Activated gamma-delta T cell (primary cell): ENCODE measurements at regions not wholly inside any gene's neighbourhood (a gene's known extent, or its start where the extent isn't known, plus 50 kb on each side); places are given as distances from the start of the nearest gene placed in this dataset.
"Not testable (repeated sequence)": the region's sequence is repeated elsewhere in the genome, so short reads cannot be mapped to it uniquely, and the experiment has no call there.

Experiments
- DNase-seq: peaks from one replicate; lab custom pipeline; 2025; lab: John Stamatoyannopoulos, UW

- not testable (repeated sequence) for DNase-seq
Measured at GRCh38 chr4:52157071-52157470, 106.0 kb downstream of the SPATA18 start.

GRCh38 chr4:52157641-52158316, 106.7 kb downstream of the SPATA18 start:
- no peak for DNase-seq

DNA sequence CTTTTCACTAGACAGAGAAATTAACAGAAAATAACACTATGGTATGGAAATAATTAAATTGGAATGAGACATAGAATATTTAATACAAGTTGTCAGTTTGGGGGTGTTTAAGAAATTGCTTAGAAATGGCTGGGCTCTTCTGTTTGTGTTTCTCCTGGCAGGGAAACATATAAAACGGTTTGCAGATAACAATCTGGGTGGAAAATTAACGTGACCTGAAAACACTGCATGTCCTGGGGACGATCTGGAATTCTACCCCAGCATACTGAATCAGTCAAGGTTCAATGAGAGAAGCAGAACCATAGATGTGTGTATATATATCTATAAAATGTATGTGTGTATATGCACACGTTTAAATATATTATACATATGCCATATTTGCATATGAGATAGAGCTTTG, 109.8 kb downstream of the SPATA18 start:
- no peak for DNase-seq

DNA sequence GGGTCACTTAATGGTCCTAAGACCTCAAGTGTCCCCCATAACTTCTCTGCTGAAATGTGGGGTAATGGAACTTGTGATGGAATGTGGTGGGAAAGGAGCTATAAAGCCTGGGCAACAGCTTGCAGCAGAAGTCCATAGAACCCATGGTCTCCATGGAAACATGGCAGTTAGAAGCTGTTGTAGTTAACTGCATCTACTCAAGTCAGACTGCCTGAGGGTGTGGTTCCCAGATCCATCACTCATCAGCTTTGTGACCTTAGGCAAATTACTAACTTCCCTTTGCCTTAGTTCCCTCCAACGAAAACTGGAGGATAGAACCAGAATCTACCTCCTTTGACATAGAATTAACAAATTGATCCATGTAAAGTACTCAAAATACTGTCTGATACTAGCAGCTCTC, 113.0 kb downstream of the SPATA18 start:
- no peak for DNase-seq

DNA sequence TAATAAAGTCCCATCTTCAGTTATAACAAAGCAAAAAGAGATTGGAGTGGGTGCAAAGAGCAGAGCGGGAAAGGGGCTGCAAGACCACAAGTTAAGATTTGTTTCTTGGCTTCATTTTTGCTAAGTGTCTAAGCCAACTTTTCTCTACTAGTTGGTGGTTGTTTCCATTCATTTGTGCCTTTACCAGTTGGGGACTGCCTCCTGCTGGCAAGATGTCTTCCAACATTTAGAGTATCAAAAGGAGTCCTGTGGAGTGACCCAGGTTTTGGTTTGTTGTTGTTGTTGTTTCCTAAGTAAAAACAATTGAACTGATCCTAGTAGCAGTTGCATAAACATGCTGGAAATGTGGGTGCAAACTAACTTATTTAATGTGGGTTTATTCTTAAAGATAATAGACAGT, 121.1 kb downstream of the SPATA18 start:
- no peak for DNase-seq

GRCh38 chr4:52173470-52174045, 122.5 kb downstream of the SPATA18 start:
- no peak for DNase-seq

GRCh38 chr4:52187603-52188002, 136.5 kb downstream of the SPATA18 start:
- no peak for DNase-seq

DNA sequence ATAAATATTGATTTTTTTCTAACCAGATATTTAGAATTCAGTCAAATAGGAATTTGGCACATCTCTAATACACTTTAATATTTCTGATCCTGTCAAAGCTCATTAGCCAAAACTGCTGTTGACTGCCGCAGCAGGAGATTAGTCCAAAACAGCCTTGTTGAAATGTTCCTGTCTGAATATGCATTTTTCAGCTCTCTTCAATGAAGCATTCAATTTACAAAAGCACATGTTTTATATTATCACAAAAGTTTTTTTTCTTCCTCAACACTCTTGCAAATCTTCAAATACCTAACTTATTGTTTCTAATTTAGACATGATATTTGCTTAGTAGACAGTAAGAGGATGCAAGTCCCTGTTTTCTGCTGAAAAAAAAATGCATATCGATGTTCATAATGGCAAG, 140.9 kb downstream of the SPATA18 start:
- no peak for DNase-seq

DNA sequence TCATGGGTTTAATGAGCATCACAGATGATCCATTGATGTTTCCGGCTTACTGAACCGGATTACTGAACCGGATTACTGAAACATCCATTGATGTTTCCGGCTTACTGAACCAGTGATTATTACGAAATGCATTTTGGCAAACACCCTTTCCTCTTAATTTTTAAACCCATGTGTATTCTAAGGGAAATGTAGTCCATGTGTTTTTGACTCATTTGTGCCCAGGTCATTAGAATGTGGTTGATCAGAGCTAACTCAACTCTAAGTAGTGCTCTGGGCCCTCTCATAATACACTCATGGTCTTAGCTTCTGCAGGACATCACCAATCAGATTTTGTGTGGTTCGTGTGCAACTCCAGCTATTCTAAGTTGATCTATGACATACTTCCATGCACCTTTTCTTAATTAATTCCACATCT, 141.6 kb downstream of the SPATA18 start:
- DNase-seq, result no peak

DNA sequence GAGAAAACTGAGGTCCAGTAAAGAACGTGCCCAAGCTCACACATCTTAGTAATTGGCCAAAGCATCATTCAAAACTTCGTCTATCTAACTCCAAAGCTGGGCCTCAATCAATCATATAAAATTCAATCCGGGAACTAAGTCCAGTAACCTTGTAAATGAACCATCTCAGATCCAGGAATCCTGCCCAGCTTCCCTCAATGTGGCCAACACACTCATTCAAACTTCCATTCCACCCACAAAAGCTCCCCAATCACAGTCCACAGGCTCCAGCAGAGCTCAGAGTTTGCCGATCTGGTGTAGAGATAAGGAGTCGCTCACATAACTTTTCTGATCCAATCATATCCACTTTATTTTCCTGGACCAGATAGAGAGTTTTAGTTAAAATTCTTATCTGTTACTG, 144.8 kb downstream of the SPATA18 start:
- DNase-seq, result no peak

DNA sequence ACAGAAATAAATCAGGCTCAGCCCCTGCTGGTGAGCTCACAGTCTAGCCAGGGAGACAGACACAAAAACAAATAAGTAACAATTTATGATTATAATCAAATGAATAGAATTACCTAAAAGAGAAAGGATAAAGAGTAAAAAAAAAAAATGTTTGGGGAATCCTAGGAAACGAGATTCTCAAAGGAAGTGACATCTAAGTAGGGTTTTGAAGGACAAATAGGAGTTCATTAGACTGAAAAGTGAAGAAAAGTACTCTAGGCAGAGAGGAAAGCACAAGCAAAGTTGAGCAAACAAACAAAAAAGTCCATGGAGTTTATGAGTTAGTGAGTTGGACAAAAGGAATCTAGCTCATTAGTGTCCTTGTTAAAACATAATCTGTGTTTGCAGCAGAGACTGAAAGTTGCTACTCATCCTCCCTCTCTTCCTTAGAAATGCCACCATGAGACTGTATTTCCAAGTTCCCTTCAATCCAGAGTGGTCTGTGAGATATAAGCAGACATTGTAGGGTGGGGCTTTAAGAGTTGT, 145.6 kb downstream of the SPATA18 start:
- no peak for DNase-seq

GRCh38 chr4:52197306-52197705, 146.2 kb downstream of the SPATA18 start:
- DNase-seq, result no peak

DNA sequence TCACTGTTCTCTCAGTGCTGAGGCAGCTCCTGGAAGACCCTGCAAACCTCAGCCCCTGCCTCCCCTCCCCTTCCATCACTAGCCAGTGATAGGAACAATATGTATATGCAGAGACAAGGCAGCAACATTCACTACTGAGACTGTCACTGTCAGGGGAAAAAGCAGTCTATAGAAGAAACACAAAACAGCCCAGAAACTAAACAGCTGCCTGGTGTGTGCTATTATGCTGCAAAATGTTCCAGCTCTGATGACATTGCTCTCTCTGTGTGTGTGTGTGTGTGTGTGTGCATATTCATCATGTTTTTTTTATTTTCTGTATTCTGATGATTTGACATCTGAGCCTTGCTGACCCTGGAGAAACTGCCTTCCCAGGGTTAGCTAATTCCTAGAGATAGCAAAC, 147.2 kb downstream of the SPATA18 start:
- no peak for DNase-seq

- no peak for DNase-seq
Measured at GRCh38 chr4:52199574-52200338, 148.7 kb downstream of the SPATA18 start.

DNA sequence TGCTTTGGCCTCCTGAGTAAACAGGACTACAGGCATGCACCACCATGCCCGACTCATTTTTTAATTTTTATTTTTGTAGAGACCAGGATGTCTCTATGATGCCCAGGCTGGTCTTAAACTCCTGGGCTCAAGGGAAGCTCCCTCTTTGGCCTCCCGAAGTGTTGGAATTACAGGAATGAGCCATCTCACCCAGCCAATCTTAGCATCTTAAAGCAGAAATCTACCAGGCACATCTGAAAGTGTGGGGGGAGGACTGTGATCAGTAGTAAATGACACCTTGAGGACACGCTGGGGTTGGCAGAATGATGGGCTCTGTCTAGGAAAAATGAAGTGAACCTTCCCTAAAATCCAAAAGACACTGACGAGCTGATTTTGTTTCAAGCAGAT, 149.2 kb downstream of the SPATA18 start:
- DNase-seq, result no peak

- no peak for DNase-seq
Measured at GRCh38 chr4:52201715-52202114, 150.6 kb downstream of the SPATA18 start.

DNA sequence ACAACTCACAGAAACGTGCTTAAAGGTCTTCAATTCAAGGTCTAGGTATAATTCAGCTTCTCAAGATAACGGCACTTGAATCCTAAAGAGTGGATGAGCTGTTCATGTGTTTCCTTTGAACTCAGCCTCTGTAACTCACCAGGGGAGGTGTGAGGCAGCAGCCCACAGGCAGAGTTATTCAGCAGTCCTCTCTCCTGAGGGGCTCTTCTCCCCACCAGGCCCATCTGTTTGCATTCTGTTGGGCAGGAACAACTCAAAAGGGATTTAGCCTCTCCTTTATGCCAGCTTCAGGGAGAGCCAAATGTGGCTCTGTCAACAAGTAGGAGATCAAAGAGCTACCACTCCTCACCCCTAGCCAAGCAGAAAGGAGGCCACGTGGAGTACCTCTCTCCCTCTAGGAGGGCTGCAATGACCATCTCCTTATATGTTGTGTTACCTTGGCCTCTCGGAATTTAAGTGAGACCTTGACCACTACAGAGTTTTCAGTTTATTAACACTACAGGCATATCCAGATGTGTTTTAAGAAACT, 151.2 kb downstream of the SPATA18 start:
- no peak for DNase-seq

DNA sequence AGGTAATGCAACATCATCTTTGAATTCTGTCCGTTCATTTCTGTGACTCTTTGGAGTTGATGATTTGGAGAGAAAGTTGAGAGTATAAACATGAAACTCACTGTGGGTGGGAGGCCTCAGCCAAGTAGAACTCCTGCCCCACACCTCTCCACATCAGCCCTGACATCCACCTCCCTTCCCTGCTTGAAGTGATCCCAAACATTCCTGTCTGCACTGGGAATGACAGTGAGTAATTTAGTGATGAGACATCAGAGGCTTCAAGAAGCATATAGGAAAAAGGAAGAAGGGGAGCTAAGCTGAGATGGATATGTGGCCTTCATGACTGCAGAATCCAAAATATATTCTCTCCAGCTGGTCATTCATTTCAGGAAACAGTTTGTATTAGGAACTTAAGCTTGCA, 151.8 kb downstream of the SPATA18 start:
- DNase-seq, result no peak

GRCh38 chr4:52203351-52203750, 152.2 kb downstream of the SPATA18 start:
- DNase-seq, result no peak

DNA sequence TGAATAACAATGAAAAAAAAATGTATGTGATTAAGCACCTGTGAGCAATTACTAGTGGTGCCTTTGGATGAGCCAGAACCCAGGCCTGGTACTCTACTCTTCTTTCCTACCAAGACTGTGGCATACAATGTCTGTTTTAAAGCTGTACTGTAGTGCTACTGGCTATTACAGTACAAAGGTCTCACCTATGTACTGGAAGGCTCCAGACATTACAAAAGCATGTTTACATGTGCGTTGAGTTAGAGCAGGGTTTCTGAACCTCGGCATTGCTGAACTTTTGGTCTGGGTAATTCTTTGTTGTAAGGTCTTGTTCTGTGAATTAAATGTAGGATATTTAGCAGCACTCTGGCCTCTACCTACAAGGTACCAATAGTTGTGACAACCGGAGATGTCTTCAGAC, 153.8 kb downstream of the SPATA18 start:
- no peak for DNase-seq

DNA sequence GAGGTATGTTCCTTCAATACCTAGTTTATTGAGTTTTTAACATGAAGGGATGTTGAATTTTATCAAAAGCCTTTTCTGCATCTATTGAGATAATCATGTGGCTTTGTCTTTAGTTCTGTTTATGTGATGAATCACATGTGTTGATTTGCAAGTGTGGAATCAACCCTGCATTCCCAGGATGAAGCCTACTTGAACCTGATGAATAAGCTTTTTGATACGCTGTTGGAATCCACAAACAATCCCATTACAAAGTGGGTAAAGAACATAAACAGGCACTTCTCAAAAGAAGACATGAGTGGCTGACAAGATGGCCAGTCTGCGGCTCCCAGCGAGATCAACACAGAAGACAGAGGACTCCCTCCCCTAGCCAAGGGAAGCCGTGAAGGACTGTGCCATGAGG, 156.0 kb downstream of the SPATA18 start:
- not testable (repeated sequence) for DNase-seq

GRCh38 chr4:52212702-52213101, 161.6 kb downstream of the SPATA18 start:
- DNase-seq, result no peak

GRCh38 chr4:52231526-52231925, 180.4 kb downstream of the SPATA18 start:
- DNase-seq, result no peak
